Hepatocyte (in vitro differentiated cells): ENCODE measurements at regions not wholly inside any gene's neighbourhood (a gene's known extent, or its start where the extent isn't known, plus 50 kb on each side); places are given as distances from the start of the nearest gene placed in this dataset.

Experiments used
- CTCF ChIP-seq: fragments of 200-600 bp; sonication (generic); IDR thresholded peaks from 2 replicates; pipeline ENCODE4 v1.5.1; 2016; ENCODE audit warnings: antibody characterized with exemption, mild to moderate bottlenecking; ENCODE audit not compliant: poor library complexity
- EZH2 ChIP-seq: fragments of 200-600 bp; sonication (generic); IDR thresholded peaks from 2 replicates; pipeline ENCODE4 v1.6.1; 2016; ENCODE audit warnings: antibody characterized with exemption, mild to moderate bottlenecking, borderline replicate concordance
- EZH2phosphoT487 ChIP-seq: fragments of 200-600 bp; sonication (generic); IDR thresholded peaks from one replicate; pipeline ENCODE4 v1.6.1; 2018; ENCODE audit warnings: antibody characterized with exemption, mild to moderate bottlenecking, low read depth, moderate library complexity; ENCODE audit not compliant: unreplicated experiment, severe bottlenecking

DNA sequence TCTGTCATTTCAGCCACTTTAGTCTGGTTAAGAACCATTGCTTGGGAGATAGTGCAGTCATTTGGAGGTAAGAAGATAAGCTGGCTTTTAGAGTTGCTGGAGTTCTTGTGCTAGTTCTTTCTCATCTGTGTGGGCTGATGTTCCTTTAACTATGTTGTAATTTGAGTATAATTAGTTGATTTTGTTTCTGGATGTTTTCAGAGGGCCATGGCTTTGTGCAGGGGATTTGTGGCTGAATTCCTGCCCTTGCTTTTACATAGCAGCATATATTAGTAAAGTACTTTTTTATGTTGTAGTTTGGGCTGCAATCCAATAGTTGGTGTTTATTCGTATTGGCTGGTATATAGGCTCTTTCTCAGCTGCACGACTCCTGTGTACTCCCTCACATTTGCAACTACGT is 339.6 kb downstream of the ANKRD50 start:
- TF ChIP-seq CTCF = no peak
- TF ChIP-seq EZH2 = no peak
- no peak for TF ChIP-seq EZH2phosphoT487
